HG03103 (cell line): ENCODE measurements at regions not wholly inside any gene's neighbourhood (a gene's known extent, or its start where the extent isn't known, plus 50 kb on each side); places are given as distances from the start of the nearest gene placed in this dataset.

Source experiments
- ATAC-seq: cut with Tn5 transposase; IDR thresholded peaks from one replicate; pipeline ENCODE4 v1.9.1; 2021; ENCODE audit warnings: low read depth; ENCODE audit not compliant: unreplicated experiment

DNA sequence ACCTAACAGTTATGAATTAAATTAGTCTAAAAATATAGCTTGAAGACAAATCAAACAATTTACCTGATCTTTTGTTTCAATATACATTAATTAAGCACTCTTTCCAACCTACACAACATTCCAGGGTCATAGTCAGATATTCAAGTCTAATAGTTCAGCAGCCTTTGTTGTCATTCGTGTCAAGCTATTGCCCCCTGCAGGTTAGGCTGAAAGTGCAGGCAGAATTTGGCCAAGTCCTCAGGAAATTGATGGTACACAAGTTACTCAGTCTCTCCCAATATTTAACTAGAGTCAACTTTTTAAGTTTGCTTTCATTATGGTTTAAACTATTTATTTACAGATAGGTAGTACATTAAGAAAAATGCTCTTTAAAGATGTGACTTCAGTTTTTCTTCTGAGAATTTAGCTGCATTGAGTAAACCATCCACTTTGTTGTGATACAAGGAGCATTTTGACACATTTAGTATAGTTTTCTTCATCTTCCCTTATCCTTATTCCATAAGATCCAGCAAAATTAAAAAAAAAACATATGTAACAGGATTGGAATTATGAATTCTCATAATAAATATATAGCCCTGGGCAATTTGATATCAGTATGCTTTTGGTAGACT lies 130.3 kb upstream of the DPYD start:
- ATAC-seq, result peak; percentile 46

DNA sequence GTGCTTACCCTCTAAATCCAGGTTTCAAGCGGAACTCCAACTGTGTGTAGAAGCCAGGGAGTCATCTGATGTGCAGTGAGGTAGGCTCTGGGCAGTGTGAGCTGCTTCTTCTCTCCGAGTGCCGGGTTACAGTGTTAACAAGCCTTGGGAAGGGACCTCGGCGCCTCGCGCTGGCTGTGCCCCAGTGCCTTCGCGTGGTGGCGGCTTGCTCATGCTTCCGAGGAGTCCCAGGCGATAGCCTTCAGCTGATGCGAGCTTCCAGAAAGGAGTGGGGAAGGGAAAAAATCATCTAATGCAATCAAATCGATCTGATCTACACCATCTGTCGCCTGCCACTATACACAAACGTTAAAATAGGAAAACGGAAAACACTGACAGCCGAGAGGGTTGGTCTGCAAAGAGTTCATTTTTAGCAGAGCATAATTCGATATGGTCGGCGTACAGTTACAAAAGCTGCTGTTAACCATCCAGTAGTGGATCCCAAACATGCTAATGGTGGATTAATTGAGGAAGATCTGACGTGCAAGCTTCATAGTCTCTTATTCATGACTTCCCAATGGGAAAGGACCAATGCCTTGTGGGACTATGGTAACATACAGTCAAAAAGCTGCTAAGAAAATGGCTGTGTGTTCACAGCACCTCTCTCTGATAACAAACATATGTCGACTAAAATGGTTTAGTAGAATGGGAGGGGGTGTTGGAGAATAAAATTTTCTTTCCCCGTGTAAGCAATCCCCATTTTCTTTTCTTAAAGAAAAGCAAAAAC lies 128.7 kb upstream of the DPYD start:
- no peak for ATAC-seq

DNA sequence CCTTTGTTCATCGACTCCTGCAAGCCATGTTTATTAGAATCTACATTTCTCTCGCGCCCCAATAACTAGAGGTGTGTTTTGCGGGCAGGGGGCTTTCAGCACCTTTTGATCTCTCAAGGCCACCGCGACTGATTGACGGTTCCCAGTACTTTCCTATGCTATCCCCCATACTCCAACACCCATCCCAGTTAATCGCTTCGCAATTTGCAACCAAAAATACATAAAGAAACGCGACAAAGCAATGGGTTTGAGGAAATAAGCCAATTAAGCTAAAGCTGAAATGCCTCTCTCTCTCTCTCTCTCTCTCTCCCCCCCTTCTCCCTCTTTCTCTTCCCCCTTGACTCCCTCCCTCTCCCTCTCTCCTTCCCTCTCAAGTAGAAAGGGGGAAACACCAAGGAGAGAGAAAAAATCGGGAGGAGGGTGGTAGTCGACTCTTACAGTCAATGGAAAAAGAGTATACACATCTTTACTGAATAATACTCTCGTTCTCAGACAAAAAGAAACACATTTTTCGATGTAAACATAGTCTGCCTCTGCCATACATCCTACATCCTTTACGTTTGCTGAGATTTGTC lies 128.0 kb upstream of the DPYD start:
- ATAC-seq, result no peak

DNA sequence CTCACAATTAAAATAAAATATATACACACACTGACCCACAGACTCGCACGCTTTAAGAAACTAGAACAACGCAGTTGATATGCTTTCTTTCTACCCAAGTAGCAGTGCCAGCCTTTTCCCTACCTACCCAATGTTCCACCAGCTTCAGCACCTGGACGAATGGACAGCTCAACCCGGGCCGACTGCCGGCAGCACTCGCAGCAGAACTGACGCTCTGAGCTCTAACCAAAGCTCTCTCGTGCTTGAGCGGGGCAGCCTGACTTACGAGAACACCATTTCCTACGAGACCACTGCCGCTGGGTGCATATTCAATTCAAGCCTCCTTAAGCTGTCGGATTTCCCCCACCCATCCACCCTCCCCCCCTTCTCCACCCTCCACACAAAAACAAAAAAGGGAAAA lies 127.4 kb upstream of the DPYD start:
- no peak for ATAC-seq

DNA sequence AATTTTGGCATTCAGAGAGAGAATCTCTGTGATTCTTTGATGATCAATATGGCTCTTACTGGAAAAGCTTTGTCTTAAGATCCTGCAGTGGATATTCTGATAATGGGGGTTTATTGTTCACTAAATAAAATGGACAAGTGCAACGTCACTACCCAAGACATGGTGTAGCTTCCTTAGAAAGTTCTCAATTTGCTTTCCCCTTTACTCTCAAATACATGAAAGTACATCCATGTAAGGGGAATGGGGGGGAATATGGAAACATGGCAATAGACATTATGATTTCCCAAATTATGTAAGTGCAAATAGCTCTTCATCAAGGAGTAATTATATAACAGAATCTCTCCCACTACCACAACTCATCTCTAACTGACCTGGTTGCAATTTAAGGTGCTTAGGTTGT lies 126.3 kb upstream of the DPYD start:
- ATAC-seq, result no peak

DNA sequence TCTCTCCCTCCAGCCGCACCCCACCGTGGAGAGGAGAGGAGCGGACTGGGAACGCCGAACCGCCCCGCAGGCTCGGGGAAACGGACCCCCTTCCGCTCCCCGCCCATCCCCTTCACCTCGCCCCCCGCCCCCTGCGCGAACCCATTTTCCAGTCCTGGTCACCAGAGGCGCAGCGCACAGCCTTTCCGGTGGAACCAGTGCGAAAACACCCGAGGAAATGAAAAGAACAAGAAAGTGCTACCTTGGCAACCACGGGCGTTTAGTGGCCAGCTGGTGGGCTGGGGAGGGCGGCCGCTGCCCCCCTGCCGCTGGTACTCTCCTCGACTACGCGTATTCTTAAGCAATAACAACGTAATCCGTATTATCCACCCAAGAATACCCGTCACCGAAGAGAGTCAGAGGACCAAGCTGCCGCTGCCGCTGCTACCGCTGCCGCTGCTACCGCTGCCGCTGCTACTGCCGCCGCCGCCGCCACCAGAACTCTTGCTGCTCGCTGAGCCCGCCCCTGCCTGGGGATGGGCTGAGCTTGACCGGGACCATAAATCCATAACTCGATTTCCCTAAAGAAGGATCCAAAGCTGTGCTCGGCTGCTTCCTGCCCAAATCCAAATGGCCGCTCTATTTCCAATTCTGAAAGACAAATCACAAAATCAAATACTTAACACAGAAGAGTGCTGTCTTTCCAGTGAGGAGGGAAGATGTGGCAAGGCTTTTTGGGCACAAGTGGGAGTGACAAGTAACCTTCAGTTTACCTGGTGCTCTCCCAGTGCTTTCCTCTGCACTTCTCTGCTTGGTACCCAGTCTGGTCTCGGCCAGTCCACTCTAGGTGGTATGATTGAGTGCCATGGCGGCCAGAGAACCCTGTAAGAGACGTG lies 125.2 kb upstream of the DPYD start:
- ATAC-seq, result no peak

DNA sequence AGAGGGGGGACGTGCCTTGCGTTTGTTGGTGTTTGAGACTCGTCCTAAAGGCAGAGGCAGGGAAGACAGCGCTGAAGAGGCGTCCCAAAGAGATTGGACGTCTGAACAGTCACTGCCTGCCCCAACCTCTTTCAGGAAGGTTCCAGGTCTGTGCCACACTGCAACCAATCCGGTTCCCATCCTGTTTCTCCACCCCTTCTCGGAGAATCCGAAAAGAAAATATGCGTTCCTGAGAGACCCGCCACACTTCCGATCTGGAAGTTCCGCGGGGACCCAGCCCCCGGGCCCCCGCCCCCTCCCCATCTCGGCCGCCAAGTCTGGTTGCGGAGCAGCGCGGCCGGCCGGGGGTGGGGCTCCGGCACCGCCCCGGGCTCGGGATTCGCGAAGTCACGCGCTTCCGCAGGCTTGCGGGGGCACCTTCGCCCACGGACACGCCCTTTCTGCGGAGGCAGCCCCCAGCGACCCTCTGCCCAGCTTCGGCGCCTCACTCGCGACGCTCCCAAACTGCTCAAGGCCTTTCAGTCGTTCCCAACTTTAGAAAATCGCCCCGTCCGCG lies 124.5 kb upstream of the DPYD start:
- no peak for ATAC-seq

DNA sequence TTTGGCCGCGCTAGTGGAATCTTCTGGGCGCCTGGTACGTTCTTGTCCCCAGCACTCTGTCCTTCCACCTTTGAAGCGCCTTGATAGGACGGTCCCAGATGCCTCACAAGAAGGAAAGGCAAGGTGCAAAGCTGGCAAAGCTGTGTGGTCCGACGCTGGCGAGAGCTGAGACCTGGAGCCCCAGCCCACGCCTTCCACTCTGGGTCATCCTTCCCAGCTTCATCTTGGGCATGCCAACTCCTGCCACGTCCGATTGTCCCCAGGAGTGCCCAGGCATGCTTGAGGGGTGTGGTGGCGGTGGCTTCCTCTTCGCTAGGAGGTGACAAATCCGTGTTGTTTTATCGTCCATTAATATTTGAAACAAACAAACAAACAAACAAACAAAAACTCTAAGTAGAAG lies 123.9 kb upstream of the DPYD start:
- ATAC-seq, result no peak

DNA sequence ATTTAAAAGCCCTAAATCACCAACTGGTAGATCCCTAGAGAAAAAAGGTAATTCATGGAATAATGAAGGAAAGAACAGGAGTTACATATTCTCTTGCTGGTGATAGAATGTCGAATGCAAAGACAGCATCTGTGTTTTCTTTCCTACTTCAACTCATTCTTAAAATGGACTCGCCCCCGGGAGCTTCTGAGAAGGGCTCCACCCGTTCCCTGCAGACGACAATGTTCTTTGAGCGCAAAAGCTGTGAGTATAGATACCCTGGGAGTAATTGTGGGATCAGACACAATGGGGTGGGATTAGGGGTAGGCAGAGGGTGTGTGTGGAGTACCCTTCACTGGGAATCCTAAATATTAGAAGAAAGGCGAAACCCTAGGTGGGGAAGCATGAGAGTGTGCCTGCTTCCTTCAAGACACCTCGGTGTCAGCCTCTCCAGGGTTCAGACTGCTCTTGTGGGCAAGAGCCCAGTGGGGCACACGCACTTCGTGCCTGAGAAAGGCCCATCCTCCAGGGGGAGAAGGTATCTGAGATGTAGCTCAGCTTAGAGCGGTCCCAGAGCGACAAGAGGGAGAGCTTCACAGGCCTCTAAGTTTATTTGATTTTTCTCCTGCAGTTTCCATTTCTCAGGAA lies 123.3 kb upstream of the DPYD start:
- no peak for ATAC-seq

DNA sequence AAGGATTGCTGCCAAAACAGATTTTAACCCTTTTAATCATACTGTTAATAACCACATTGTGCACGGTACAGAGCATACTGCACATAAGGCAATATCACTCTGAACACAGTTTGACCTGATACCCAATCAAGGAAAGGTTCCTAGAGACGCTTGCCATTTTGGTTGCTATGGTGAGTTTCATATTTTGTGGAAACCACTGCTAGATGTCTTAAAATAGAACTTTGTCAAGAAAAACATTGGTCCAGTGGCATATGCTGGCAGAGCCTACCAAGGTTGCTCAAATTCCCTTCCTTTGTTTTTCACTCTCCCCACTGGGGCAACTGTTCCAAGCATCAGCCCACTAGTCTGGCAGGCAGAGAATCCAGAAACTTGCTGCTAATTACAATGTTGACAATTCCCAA lies 114.8 kb upstream of the DPYD start:
- ATAC-seq, result no peak

DNA sequence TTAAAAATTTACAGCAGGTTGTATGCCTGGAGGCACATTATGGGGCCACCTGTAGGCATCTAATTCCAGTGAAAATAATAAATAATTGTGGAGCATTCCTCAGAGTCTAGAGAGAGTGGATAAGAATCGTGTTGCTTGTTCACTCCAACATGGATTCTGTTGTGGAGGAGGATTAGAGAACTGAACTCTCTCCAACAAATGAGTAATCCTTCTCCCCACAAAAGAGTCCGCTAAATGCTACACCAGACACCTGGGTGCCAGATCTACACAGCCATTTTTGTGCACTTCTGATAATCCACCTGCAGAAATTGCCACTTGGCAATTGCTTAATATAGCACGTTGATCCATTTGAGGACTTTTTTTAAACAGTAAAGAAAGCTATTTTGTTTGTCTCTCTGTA lies 113.7 kb upstream of the DPYD start:
- no peak for ATAC-seq

DNA sequence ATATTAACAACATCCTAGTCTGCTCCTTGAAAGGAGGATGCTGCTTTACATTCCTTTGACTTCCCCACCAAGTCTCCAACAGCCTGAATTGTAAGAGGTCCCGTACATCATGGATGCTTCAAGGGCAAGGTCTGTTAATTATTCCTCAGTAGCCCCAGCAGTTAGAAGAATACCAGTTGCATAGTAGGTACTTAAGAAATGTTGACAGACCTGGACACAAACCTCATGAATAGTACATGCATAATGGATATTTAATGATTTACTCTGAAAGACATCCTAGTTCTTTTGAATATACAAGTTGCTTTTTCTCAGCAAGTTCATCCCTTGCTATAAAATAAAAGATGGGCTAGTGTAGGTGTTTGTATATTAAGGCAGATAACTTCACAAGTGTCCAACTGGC lies 112.1 kb upstream of the DPYD start:
- ATAC-seq, result no peak

DNA sequence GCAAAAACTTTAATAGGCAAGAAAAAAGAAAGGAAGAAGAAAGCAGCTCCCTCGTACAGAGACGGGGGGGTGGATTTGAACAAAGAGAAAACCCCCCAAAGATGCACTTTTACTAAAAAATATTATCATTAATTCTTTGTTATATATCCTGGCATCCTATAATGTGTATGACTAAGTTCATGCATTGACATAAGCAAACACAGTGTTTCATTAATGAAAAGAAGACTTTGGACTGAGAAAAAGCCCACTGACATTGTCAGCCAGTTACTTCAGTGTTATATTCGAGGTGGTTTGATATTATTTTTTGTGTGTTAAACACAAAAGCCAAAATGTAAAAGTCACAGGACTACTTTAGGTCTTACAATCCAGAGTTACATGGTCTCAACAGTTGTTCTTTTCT lies 110.1 kb upstream of the DPYD start:
- no peak for ATAC-seq

DNA sequence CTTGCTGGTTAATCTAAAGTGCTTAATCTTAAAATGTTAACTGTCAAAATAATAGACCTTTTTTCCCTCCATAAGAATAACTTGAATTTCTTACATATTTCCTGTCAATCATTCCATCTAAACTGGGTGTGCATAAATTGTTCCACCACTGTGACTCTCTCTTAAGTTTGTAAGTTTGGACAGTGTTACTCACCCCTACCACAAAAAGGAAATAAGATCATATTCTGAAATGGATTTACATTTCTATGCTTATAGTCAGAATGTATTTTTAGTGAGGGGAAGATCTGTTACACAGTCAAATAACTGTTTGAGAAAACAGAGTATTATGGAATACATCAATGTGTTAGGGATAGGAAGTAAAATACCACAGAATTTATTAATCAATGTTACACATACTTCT lies 109.6 kb upstream of the DPYD start:
- no peak for ATAC-seq

DNA sequence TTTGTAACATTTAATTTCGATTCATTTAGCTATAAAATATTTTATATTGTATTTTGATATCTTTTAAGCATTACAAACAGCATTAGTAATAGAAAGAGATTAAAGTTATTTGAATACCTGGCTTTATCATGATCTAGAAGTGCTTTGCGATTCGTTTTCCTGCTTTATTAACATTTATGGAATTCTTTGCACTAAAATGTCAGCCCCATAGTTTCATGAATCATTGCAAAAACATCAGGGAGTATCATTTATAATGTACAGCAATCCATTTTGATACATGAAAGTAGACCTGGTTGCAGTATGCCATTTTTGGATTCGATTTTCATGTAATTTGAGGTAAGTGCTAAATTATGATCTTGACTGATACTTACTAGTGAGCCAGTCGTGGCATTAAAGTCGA lies 108.0 kb upstream of the DPYD start:
- ATAC-seq, result no peak

DNA sequence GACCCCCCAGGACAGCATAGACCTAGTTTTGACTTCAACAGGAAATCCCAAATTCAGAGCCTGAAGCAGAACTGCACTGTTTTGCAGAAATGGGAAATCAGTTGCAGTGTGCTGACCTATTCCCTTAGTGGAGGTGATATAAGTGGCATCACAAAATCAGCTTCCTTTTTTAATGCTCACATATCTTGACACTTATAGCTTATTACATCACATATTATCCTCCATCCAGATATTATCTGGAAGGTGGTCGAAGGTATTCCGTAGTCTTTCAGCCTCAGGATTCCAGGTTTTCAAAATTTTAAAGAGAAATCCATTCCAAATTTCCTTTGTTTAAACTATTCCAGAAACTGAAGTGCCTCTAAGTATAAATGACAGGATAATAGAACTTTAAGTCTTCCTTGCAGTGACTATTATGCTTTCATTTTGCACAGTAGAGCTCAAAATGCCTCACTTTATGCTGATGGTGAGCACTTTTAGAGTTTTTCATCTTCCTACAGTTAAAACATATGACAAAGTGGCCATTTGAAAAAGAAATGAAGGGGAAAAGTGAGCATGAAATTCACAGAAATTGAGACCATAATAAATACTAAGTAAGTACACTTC lies 106.4 kb upstream of the DPYD start:
- ATAC-seq, result no peak

DNA sequence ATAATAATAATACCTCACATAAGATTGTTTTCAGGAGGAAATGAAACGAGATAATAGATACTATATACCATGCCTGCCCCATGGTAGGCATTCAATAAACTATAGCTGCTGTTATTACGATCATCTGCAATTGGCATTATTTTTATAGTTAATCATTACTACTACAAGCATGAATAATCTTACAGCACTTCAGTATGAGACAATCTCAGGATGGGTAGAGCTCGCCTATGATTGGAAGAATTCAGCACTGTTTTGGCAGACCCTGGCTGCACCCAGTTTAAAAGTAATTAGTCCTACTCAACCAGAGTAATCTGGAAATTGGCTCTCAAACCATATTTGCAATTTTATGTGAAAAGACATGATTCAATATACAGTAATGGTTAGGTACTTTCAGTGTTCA lies 105.0 kb upstream of the DPYD start:
- no peak for ATAC-seq

DNA sequence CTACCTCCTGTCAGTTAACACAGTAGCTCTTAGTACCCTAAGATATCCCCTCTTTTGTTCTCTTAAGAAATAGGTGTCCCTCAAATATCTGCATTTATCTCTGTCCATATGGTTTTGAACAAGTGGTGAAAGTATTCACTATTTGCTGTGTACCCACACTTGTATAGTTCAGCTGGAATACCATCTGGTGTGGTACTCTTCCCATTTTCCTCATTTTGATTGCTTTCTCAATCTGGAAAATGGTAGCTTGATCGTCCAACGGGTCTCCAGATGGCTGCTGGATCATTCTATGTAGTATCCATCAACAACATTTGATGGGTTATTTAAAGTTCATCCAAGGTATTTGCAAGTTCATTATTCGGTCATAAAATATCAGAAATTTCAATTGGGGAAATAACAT lies 100.3 kb upstream of the DPYD start:
- ATAC-seq, result no peak

DNA sequence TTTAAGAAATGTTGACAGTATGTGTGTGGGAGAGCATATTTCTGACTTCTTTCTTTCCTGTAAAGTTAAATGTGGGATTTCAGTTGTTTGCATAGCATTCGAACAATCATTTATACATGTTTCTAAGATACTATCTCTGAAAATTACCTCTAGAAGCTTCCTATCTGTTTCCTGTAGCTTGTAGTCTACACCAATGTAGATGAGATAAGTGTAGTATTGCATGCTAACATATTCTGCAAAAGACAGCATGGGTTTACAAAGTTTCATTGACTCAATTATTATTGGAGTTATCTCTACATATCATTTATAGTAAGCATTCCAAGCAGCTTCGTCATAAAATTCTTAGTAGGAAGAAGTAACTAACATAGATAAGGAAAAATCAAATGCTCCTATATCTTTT lies 98.9 kb upstream of the DPYD start:
- ATAC-seq, result no peak

DNA sequence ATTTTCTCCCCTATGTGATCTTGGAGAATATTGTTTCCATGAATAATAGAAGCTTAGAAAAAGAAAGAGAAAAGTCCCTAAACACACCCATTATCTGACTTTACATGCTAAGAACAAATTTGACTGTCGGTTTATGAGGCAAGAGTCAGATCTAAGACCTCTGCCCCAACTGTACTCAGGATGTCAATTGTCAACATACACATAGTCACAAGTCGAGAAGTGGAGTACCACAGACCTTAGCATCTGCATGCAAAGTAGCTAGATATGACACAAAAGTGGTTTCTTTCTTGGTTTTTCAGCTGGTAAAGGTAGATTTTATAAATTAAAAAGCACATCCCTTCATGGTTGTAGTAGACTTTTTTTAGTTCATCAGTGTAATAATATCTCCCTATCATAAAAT lies 97.2 kb upstream of the DPYD start:
- no peak for ATAC-seq
